HL-60 (cell line): ENCODE measurements at regions not wholly inside any gene's neighbourhood (a gene's known extent, or its start where the extent isn't known, plus 50 kb on each side); places are given as distances from the start of the nearest gene placed in this dataset.

Source experiments
- POLR2AphosphoS5 ChIP-seq: IDR thresholded peaks from 2 replicates; pipeline ENCODE4 v1.6.1; 2012; ENCODE audit warnings: low read depth
- TF ChIP-seq, protein P1 (sequence below): IDR thresholded peaks from 2 replicates; pipeline ENCODE4 v1.6.1; 2012; ENCODE audit warnings: low read depth; ENCODE audit not compliant: insufficient replicate concordance

DNA sequence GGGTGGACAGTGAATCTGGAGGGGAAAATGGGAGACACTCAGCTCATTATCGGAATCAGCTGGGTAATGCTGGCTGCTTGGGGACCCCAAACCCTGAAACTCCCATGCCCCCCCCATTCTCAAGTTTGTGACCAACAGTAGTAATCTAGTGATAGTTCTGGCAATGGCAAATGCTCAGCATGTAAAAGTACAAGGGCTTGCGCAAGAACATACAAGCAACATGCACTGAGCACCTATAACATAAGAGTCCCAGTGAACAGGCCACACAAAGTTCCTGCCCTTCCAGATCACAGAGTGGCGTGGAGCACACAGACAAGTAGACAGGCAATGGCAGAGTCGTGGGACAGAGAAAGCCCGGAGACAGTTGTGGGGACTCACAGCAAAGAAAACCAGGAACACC lies 407.9 kb downstream of the MED13L start:
- no peak for TF ChIP-seq POLR2AphosphoS5
- TF ChIP-seq, protein P1, sequence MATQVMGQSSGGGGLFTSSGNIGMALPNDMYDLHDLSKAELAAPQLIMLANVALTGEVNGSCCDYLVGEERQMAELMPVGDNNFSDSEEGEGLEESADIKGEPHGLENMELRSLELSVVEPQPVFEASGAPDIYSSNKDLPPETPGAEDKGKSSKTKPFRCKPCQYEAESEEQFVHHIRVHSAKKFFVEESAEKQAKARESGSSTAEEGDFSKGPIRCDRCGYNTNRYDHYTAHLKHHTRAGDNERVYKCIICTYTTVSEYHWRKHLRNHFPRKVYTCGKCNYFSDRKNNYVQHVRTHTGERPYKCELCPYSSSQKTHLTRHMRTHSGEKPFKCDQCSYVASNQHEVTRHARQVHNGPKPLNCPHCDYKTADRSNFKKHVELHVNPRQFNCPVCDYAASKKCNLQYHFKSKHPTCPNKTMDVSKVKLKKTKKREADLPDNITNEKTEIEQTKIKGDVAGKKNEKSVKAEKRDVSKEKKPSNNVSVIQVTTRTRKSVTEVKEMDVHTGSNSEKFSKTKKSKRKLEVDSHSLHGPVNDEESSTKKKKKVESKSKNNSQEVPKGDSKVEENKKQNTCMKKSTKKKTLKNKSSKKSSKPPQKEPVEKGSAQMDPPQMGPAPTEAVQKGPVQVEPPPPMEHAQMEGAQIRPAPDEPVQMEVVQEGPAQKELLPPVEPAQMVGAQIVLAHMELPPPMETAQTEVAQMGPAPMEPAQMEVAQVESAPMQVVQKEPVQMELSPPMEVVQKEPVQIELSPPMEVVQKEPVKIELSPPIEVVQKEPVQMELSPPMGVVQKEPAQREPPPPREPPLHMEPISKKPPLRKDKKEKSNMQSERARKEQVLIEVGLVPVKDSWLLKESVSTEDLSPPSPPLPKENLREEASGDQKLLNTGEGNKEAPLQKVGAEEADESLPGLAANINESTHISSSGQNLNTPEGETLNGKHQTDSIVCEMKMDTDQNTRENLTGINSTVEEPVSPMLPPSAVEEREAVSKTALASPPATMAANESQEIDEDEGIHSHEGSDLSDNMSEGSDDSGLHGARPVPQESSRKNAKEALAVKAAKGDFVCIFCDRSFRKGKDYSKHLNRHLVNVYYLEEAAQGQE: no peak
